ENCODE measurements at regions not wholly inside any gene's neighbourhood (a gene's known extent, or its start where the extent isn't known, plus 50 kb on each side); places are given as distances from the start of the nearest gene placed in this dataset.
"Not testable (repeated sequence)": the region's sequence is repeated elsewhere in the genome, so short reads cannot be mapped to it uniquely, and the experiment has no call there.

GRCh38 chr6:2611092-2611491, 139.6 kb downstream of the MYLK4 start:
- H3K9me3 ChIP-seq, result no peaks in the 10 kb centered on the region
- H3K27me3 ChIP-seq, result no peaks in the 10 kb centered on the region
- no peaks in the 10 kb centered on the region for H3K36me3 ChIP-seq
- H3K4me3 ChIP-seq (ENCODE audit: low read depth, low read length), result no peak overlapping the region
- DNase-seq, result no peak
- no peaks in the 10 kb centered on the region for H3K4me1 ChIP-seq
- no peak for TF ChIP-seq CTCF (IDR thresholded peaks at IDR 0.05; ENCODE audit: low read depth, low read length)

- no peak for DNase-seq
- Histone ChIP-seq H3K4me1 (no peaks in the 10 kb centered on the region), H3K27me3 (peaks cover 3% of the 10 kb centered on the region), H3K9me3 (no peaks in the 10 kb centered on the region), H3K36me3 (no peaks in the 10 kb centered on the region), H3K4me3 (ENCODE audit: low read depth, low read length) (no peak overlapping the region)
- TF ChIP-seq CTCF (IDR thresholded peaks at IDR 0.05; ENCODE audit: low read depth, low read length), result no peak
These were observed 142.2 kb downstream of the MYLK4 start for GRCh38 chr6:2608503-2608902.

GRCh38 chr6:2600363-2600762, 150.4 kb downstream of the MYLK4 start:
- DNase-seq, result no peak
- no peaks in the 10 kb centered on the region for H3K4me1 ChIP-seq
- peaks cover 12% of the 10 kb centered on the region for H3K27me3 ChIP-seq
- no peaks in the 10 kb centered on the region for H3K9me3 ChIP-seq
- H3K36me3 ChIP-seq, result no peaks in the 10 kb centered on the region
- no peak overlapping the region for H3K4me3 ChIP-seq (ENCODE audit: low read depth, low read length)
- no peak for TF ChIP-seq CTCF (IDR thresholded peaks at IDR 0.05; ENCODE audit: low read depth, low read length)

- H3K4me1 ChIP-seq, result no peaks in the 10 kb centered on the region
- no peak for DNase-seq
These were observed 150.9 kb downstream of the MYLK4 start for GRCh38 chr6:2599817-2600216.

GRCh38 chr6:2598867-2599266, 151.9 kb downstream of the MYLK4 start:
- no peak for DNase-seq
- no peak for TF ChIP-seq CTCF (IDR thresholded peaks at IDR 0.05; ENCODE audit: low read depth, low read length)
- H3K9me3 ChIP-seq, result no peaks in the 10 kb centered on the region
- H3K27me3 ChIP-seq, result peaks cover 12% of the 10 kb centered on the region
- H3K36me3 ChIP-seq, result no peaks in the 10 kb centered on the region
- H3K4me1 ChIP-seq, result no peaks in the 10 kb centered on the region
- no peak overlapping the region for H3K4me3 ChIP-seq (ENCODE audit: low read depth, low read length)

More at GRCh38 chr6:2599817-2600216, 150.9 kb downstream of the MYLK4 start:
- Histone ChIP-seq H3K27me3 (peaks cover 12% of the 10 kb centered on the region), H3K4me3 (ENCODE audit: low read depth, low read length) (no peak overlapping the region), H3K36me3 (no peaks in the 10 kb centered on the region), H3K9me3 (no peaks in the 10 kb centered on the region)
- no peak for TF ChIP-seq CTCF (IDR thresholded peaks at IDR 0.05; ENCODE audit: low read depth, low read length)

GRCh38 chr6:2597991-2598390, 152.7 kb downstream of the MYLK4 start:
- Histone ChIP-seq H3K27me3 (peaks cover 4% of the 10 kb centered on the region), H3K4me3 (ENCODE audit: low read depth, low read length) (no peak overlapping the region), H3K4me1 (no peaks in the 10 kb centered on the region), H3K36me3 (no peaks in the 10 kb centered on the region), H3K9me3 (no peaks in the 10 kb centered on the region)
- no peak for TF ChIP-seq CTCF (IDR thresholded peaks at IDR 0.05; ENCODE audit: low read depth, low read length)
- DNase-seq, result no peak

- H3K4me1 ChIP-seq; DNase-seq; H3K4me3 ChIP-seq (ENCODE audit: low read depth, low read length); H3K27me3 ChIP-seq; H3K9me3 ChIP-seq; H3K36me3 ChIP-seq: not testable (repeated sequence)
These were observed 153.3 kb downstream of the MYLK4 start for GRCh38 chr6:2597457-2597856.
